ENCODE measurements at regions not wholly inside any gene's neighbourhood (a gene's known extent, or its start where the extent isn't known, plus 50 kb on each side); places are given as distances from the start of the nearest gene placed in this dataset.

GRCh38 chr5:87042554-87042953, 225.1 kb upstream of the RASA1 start:
- TF ChIP-seq POLR2A (IDR thresholded peaks at IDR 0.05; ENCODE audit: low read depth, low read length) (no peak), POLR2AphosphoS5 (IDR thresholded peaks at IDR 0.05; ENCODE audit: low read depth, low read length) (no peak), TAF1 (IDR thresholded peaks at IDR 0.05; ENCODE audit: borderline replicate concordance, low read depth, low read length) (no peak)
